Osteoblast (primary cell): ENCODE measurements at regions not wholly inside any gene's neighbourhood (a gene's known extent, or its start where the extent isn't known, plus 50 kb on each side); places are given as distances from the start of the nearest gene placed in this dataset.
A peak's percentile ranks its signal among the peaks of the same experiment; 100 is the strongest.

Source experiments
- DNase-seq: peaks from one replicate; pipeline ENCODE4 v3.0.0; 2011; ENCODE audit warnings: low spot score, mixed read lengths; ENCODE audit not compliant: insufficient read length; ENCODE audit errors: missing footprints
- H2AFZ ChIP-seq: 2 replicates; pipeline ENCODE4 v1.6.0; 2011; ENCODE audit warnings: mild to moderate bottlenecking, low read length
- H3K27ac ChIP-seq: 2 replicates; pipeline ENCODE4 v1.5.1; 2011; ENCODE audit warnings: mild to moderate bottlenecking, low read depth, low read length, moderate library complexity
- H3K27me3 ChIP-seq: 2 replicates; pipeline ENCODE4 v1.6.0; 2012; ENCODE audit warnings: mild to moderate bottlenecking, control low read depth, inconsistent platforms, low read length, moderate library complexity; ENCODE audit not compliant: insufficient read depth
- H3K36me3 ChIP-seq: 2 replicates; pipeline ENCODE4 v1.5.1; 2011; ENCODE audit warnings: mild to moderate bottlenecking, low read length, control low read depth, moderate library complexity; ENCODE audit not compliant: insufficient read depth
- H3K4me1 ChIP-seq: 2 replicates; pipeline ENCODE4 v1.5.1; 2011; ENCODE audit warnings: mild to moderate bottlenecking, low read length, control low read depth, moderate library complexity; ENCODE audit not compliant: insufficient read depth
- H3K4me2 ChIP-seq: 2 replicates; pipeline ENCODE4 v1.6.0; 2011; ENCODE audit warnings: mild to moderate bottlenecking, low read length; ENCODE audit not compliant: insufficient read depth
- H3K4me3 ChIP-seq: fragments of 200-600 bp; sonication (generic); 3 replicates; pipeline ENCODE4 v1.5.1; 2012; ENCODE audit warnings: mild to moderate bottlenecking, low read length, inconsistent platforms; ENCODE audit not compliant: insufficient read depth
- H3K79me2 ChIP-seq: 2 replicates; pipeline ENCODE4 v1.6.0; 2012; ENCODE audit warnings: mild to moderate bottlenecking, low read length, control low read depth, inconsistent platforms; ENCODE audit not compliant: insufficient read depth
- H3K9me3 ChIP-seq: 2 replicates; pipeline ENCODE4 v1.5.1; 2011; ENCODE audit warnings: low read depth, low read length, control low read depth
- H4K20me1 ChIP-seq: 2 replicates; pipeline ENCODE4 v1.6.0; 2012; ENCODE audit warnings: mild to moderate bottlenecking, low read length, control low read depth; ENCODE audit not compliant: insufficient read depth
- CTCF ChIP-seq: IDR thresholded peaks from 2 replicates; pipeline ENCODE4 v1.5.1; 2011; ENCODE audit warnings: mild to moderate bottlenecking, low read depth, low read length, moderate library complexity; ENCODE audit errors: extremely low read depth

- no peak for TF ChIP-seq CTCF
- no peaks in the 10 kb centered on the region for H4K20me1 ChIP-seq
- no peaks in the 10 kb centered on the region for H3K9me3 ChIP-seq
- H3K27me3 ChIP-seq: no peaks in the 10 kb centered on the region
- no peak overlapping the region for H3K4me2 ChIP-seq
- H3K36me3 ChIP-seq: no peaks in the 10 kb centered on the region
- H3K4me3 ChIP-seq: no peak overlapping the region
- no peak overlapping the region for H3K27ac ChIP-seq
- no peak overlapping the region for H2AFZ ChIP-seq
- H3K4me1 ChIP-seq: no peaks in the 10 kb centered on the region
- peak; percentile 43 for DNase-seq
- no peaks in the 10 kb centered on the region for H3K79me2 ChIP-seq
Observed at GRCh38 chr5:145203193-145203592, 631.9 kb downstream of the PRELID2 start.

GRCh38 chr5:145198525-145199260 is 636.4 kb downstream of the PRELID2 start:
- TF ChIP-seq CTCF: no peak
- Histone ChIP-seq H3K4me3 (no peak overlapping the region), H3K4me1 (no peaks in the 10 kb centered on the region), H3K27ac (no peak overlapping the region), H3K9me3 (no peaks in the 10 kb centered on the region), H3K79me2 (no peaks in the 10 kb centered on the region), H3K4me2 (no peak overlapping the region), H2AFZ (no peak overlapping the region), H3K27me3 (no peaks in the 10 kb centered on the region), H3K36me3 (no peaks in the 10 kb centered on the region), H4K20me1 (no peaks in the 10 kb centered on the region)
- DNase-seq: no peak

GRCh38 chr5:145189746-145190145 is 645.4 kb downstream of the PRELID2 start:
- Histone ChIP-seq H3K27me3 (no peaks in the 10 kb centered on the region), H3K4me3 (no peak overlapping the region), H3K79me2 (no peaks in the 10 kb centered on the region), H3K9me3 (no peaks in the 10 kb centered on the region), H3K36me3 (no peaks in the 10 kb centered on the region), H4K20me1 (no peaks in the 10 kb centered on the region), H2AFZ (no peak overlapping the region), H3K4me1 (no peaks in the 10 kb centered on the region), H3K4me2 (no peak overlapping the region), H3K27ac (no peak overlapping the region)
- TF ChIP-seq CTCF: no peak
- no peak for DNase-seq

GRCh38 chr5:145180371-145180770 is 654.8 kb downstream of the PRELID2 start:
- no peak overlapping the region for H3K27ac ChIP-seq
- no peak for TF ChIP-seq CTCF
- no peaks in the 10 kb centered on the region for H3K79me2 ChIP-seq
- H2AFZ ChIP-seq: peak overlapping the region; percentile 51
- DNase-seq: no peak
- no peaks in the 10 kb centered on the region for H3K27me3 ChIP-seq
- no peaks in the 10 kb centered on the region for H3K4me1 ChIP-seq
- no peaks in the 10 kb centered on the region for H4K20me1 ChIP-seq
- peak overlapping the region; percentile 19 for H3K4me2 ChIP-seq
- H3K4me3 ChIP-seq: no peak overlapping the region
- H3K9me3 ChIP-seq: no peaks in the 10 kb centered on the region
- no peaks in the 10 kb centered on the region for H3K36me3 ChIP-seq
